ENCODE measurements at regions not wholly inside any gene's neighbourhood (a gene's known extent, or its start where the extent isn't known, plus 50 kb on each side); places are given as distances from the start of the nearest gene placed in this dataset.

DNA sequence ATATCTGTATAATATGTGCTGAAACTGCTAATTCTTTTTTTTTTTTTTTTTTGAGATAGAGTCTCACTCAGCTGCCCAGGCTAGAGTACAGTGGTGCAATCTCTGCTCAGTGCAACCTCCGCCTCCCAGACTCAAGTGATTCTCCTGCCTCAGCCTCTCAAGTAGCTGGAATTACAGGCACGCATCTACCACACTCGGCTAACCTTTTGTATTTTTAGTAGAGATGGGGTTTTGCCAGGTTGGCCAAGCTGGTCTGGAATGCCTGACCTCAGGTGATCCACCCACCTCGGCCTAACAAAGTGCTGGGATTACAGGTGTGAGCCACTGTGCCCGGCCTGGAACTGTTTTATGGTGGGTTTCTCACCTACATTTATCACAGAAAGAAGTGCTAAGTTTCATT lies 307.8 kb upstream of the STT3B start:
- no peak overlapping the region for H2AK5ac ChIP-seq (ENCODE audit: low read depth, low read length)
- H4K8ac ChIP-seq (ENCODE audit: low read depth in 2 of 2, low read length in 2 of 2) = no peak overlapping the region
- no peak overlapping the region for H2AFZ ChIP-seq (replicated peaks; ENCODE audit: low read length, poor library complexity)
- no peaks in the 10 kb centered on the region for H3K4me1 ChIP-seq (ENCODE audit: control insufficient read depth, insufficient read depth, low read length)
- no peak overlapping the region for H4K91ac ChIP-seq (ENCODE audit: insufficient read depth, low read depth, low read length)
- POLR2A ChIA-PET (ENCODE audit: unreplicated experiment) = no interaction called here
- ATAC-seq (ENCODE audit: low read depth) (no peak), DNase-seq (no peak)
- no peak overlapping the region for H3K14ac ChIP-seq (replicated peaks; ENCODE audit: low read depth, low read length)
- H3K9me1 ChIP-seq (ENCODE audit: insufficient read depth, low read length) = no peaks in the 10 kb centered on the region
- H2BK5ac ChIP-seq (ENCODE audit: low read depth, low read length, poor library complexity, severe bottlenecking) = no peak overlapping the region
- BruUV-seq (replicated peaks) = no TSS peak
- no peak overlapping the region for H2BK15ac ChIP-seq (ENCODE audit: low read depth, low read length)
- H3K4me2 ChIP-seq (ENCODE audit: low read depth, low read length) = no peak overlapping the region
- no peak overlapping the region for H4K5ac ChIP-seq (ENCODE audit: low read depth, low read length)
- no peaks in the 10 kb centered on the region for H3K9me3 ChIP-seq (ENCODE audit: control insufficient read depth, insufficient read depth, low read length)
- intact Hi-C loops (cut with micrococcal nuclease) = no loop called here
- H3K9ac ChIP-seq (ENCODE audit: low read depth, low read length) = no peak overlapping the region
- CTCF ChIA-PET = no interaction called here
- no peak overlapping the region for H3K56ac ChIP-seq (ENCODE audit: extremely low read depth, insufficient read depth, low read length)
- H3K36me3 ChIP-seq (ENCODE audit: control insufficient read depth, insufficient read depth, low read length) = no peaks in the 10 kb centered on the region
- H3K79me1 ChIP-seq (ENCODE audit: low read depth in 1 of 2, low read length in 2 of 2) = no peaks in the 10 kb centered on the region
- H2BK20ac ChIP-seq (ENCODE audit: low read depth, low read length) = no peak overlapping the region
- in situ Hi-C loops (cut with MboI; ENCODE audit: low sequenced_read_pairs) = no loop called here
- H2BK120ac ChIP-seq (ENCODE audit: low read depth, low read length) = no peak overlapping the region
- H3K4me3 ChIP-seq (ENCODE audit: insufficient read depth, low read depth, low read length) = no peak overlapping the region
- no CpG with 5 or more reads among the region's 5 CpGs for WGBS, 2 experiments (ENCODE audit: extremely low coverage in 2 of 2, insufficient read length in 1 of 2)
- no peaks in the 10 kb centered on the region for H4K20me1 ChIP-seq (ENCODE audit: insufficient read depth, low read length)
- no peak overlapping the region for H3K23ac ChIP-seq (ENCODE audit: low read depth, low read length)
- H3K27me3 ChIP-seq (ENCODE audit: control insufficient read depth, insufficient read depth, low read length) = peaks cover 2% of the 10 kb centered on the region
- H2AK9ac ChIP-seq (replicated peaks; ENCODE audit: low read depth, low read length, poor library complexity) = no peak overlapping the region
- no peak overlapping the region for H3K27ac ChIP-seq (ENCODE audit: insufficient read depth, low read length)
- no peak overlapping the region for H3K4ac ChIP-seq (ENCODE audit: low read depth, low read length)
- TF ChIP-seq RCOR1 (IDR thresholded peaks at IDR 0.05; ENCODE audit: insufficient replicate concordance, low read length) (no peak), POLR2A (IDR thresholded peaks at IDR 0.05; ENCODE audit: low read depth, low read length) (no peak), MAZ (IDR thresholded peaks at IDR 0.05; ENCODE audit: borderline replicate concordance, low read depth, low read length) (no peak), NFE2L2 (IDR thresholded peaks at IDR 0.05; ENCODE audit: low read depth, low read length) (no peak), MAFK (IDR thresholded peaks at IDR 0.05; ENCODE audit: low read depth, low read length) (no peak), RAD21 (IDR thresholded peaks at IDR 0.05; ENCODE audit: low read length) (no peak), CHD1 (IDR thresholded peaks at IDR 0.05; ENCODE audit: low read depth, low read length) (no peak)
- TF ChIP-seq, protein P1, sequence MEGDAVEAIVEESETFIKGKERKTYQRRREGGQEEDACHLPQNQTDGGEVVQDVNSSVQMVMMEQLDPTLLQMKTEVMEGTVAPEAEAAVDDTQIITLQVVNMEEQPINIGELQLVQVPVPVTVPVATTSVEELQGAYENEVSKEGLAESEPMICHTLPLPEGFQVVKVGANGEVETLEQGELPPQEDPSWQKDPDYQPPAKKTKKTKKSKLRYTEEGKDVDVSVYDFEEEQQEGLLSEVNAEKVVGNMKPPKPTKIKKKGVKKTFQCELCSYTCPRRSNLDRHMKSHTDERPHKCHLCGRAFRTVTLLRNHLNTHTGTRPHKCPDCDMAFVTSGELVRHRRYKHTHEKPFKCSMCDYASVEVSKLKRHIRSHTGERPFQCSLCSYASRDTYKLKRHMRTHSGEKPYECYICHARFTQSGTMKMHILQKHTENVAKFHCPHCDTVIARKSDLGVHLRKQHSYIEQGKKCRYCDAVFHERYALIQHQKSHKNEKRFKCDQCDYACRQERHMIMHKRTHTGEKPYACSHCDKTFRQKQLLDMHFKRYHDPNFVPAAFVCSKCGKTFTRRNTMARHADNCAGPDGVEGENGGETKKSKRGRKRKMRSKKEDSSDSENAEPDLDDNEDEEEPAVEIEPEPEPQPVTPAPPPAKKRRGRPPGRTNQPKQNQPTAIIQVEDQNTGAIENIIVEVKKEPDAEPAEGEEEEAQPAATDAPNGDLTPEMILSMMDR (conservative IDR thresholded peaks at IDR 0.05; ENCODE audit: low read depth, low read length) = no peak
- dilution Hi-C loops (cut with HindIII; ENCODE audit: low sequenced_read_pairs, unreplicated experiment) = no loop called here
- no peak overlapping the region for H3K18ac ChIP-seq (ENCODE audit: low read depth, low read length)

Data from IMR-90 (cell line).